Peyer's patch (tissue), 4 donors: ENCODE measurements at regions not wholly inside any gene's neighbourhood (a gene's known extent, or its start where the extent isn't known, plus 50 kb on each side); places are given as distances from the start of the nearest gene placed in this dataset.

Source experiments
- POLR2A ChIP-seq, 2 donors: fragments of 450-650 bp; IDR thresholded peaks; one replicate each; pipeline ENCODE4 v1.5.1; 2017; ENCODE audit warnings: antibody characterized with exemption in 2 of 2, mild to moderate bottlenecking in 2 of 2, moderate library complexity in 2 of 2
- TF ChIP-seq, protein P1 (sequence below), 6 experiments: fragments of 450-650 bp in 4 of 6; fragments of 200-600 bp in 2 of 6; sonication (generic) in 1 of 6; IDR thresholded peaks; one replicate each; pipeline ENCODE4 v1.5.1; 2017 to 2019; ENCODE audit warnings: antibody characterized with exemption in 6 of 6, mild to moderate bottlenecking in 3 of 6, moderate library complexity in 1 of 6

DNA sequence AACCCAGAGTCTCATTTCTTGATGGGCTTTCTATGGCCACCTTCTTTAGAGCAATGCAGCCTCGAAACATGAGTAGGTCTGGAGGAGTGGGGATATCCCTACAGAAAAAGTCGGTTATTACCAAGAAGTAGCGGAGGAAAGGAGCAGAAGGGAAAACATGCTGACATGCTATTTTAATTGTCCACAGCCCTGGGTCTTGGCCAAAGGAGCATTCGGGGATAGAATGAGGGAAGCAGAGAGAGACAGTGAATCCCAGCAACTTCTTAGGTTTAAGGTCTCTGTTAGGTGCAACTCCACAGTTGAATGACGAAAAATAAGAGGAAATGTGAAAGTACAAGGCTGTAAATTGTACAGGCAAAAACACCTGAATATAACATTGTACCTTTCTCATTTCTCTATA is 506.7 kb upstream of the CDH18 start:
- TF ChIP-seq POLR2A (IDR thresholded peaks at IDR 0.05) = no peak
- TF ChIP-seq, protein P1, sequence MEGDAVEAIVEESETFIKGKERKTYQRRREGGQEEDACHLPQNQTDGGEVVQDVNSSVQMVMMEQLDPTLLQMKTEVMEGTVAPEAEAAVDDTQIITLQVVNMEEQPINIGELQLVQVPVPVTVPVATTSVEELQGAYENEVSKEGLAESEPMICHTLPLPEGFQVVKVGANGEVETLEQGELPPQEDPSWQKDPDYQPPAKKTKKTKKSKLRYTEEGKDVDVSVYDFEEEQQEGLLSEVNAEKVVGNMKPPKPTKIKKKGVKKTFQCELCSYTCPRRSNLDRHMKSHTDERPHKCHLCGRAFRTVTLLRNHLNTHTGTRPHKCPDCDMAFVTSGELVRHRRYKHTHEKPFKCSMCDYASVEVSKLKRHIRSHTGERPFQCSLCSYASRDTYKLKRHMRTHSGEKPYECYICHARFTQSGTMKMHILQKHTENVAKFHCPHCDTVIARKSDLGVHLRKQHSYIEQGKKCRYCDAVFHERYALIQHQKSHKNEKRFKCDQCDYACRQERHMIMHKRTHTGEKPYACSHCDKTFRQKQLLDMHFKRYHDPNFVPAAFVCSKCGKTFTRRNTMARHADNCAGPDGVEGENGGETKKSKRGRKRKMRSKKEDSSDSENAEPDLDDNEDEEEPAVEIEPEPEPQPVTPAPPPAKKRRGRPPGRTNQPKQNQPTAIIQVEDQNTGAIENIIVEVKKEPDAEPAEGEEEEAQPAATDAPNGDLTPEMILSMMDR (IDR thresholded peaks at IDR 0.05) = no peak
